Aorta (tissue), 5 donors: ENCODE measurements at regions not wholly inside any gene's neighbourhood (a gene's known extent, or its start where the extent isn't known, plus 50 kb on each side); places are given as distances from the start of the nearest gene placed in this dataset.
"Not testable (repeated sequence)": the region's sequence is repeated elsewhere in the genome, so short reads cannot be mapped to it uniquely, and the experiment has no call there.

Source experiments
- ATAC-seq: fragments of 200-7000 bp; cut with Tn5 transposase; one replicate; pipeline ENCODE4 v1.9.1; 2022; ENCODE audit warnings: moderate library complexity; ENCODE audit not compliant: low FRiP score
- DNase-seq, 2 donors: peaks; one replicate each; pipeline ENCODE4 v3.0.0-alpha.2; 2020
- H3K27ac ChIP-seq, 2 donors: one replicate each; pipeline ENCODE4 v1.5.1; 2013; ENCODE audit warnings: low read length in 2 of 2, mild to moderate bottlenecking in 2 of 2, moderate library complexity in 2 of 2, control low read depth in 1 of 2, inconsistent platforms in 1 of 2, low read depth in 1 of 2
- H3K27me3 ChIP-seq, 2 donors: one replicate each; pipeline ENCODE4 v1.6.1; 2013; ENCODE audit warnings: control low read depth in 1 of 2, low read length in 1 of 2, mild to moderate bottlenecking in 1 of 2, moderate library complexity in 1 of 2; ENCODE audit not compliant: insufficient read depth in 2 of 2, control insufficient read depth in 1 of 2
- H3K36me3 ChIP-seq, 2 donors: one replicate each; pipeline ENCODE4 v1.6.1; 2013; ENCODE audit warnings: control low read depth in 1 of 2, low read length in 1 of 2, mild to moderate bottlenecking in 1 of 2; ENCODE audit not compliant: insufficient read depth in 2 of 2, control insufficient read depth in 1 of 2
- H3K4me1 ChIP-seq, 2 donors: one replicate each; pipeline ENCODE4 v1.6.1; 2013; ENCODE audit warnings: low read length in 2 of 2, control low read depth in 1 of 2, mild to moderate bottlenecking in 1 of 2, moderate library complexity in 1 of 2; ENCODE audit not compliant: insufficient read depth in 2 of 2, control insufficient read depth in 1 of 2
- H3K4me3 ChIP-seq, 2 donors: one replicate each; pipeline ENCODE4 v1.5.1; 2013; ENCODE audit warnings: low read length in 2 of 2, control low read depth in 1 of 2, mild to moderate bottlenecking in 1 of 2
- H3K9me3 ChIP-seq: one replicate; pipeline ENCODE4 v1.6.1; 2013; ENCODE audit warnings: mild to moderate bottlenecking, low read length; ENCODE audit not compliant: control insufficient read depth
- WGBS, 2 donors: extraction: QIAGEN DNeasy Blood & Tissue Kit; methylation state at CpG; one replicate each; pipeline ENCODE4 v1.1.7; 2013; 5-methylcytosine and 5-hydroxymethylcytosine counted together
- intact Hi-C, 2 donors: fragments of 100-400 bp; cut with DNase I; formaldehyde crosslinking; loops; one replicate each; pipeline versions ENCODE4 v1.14.2 to v1.15.0; 2022
- donor health status: healthy with polysubstance abuse.
- donor health status: Bipolar disorder and iron deficiency.
- donor health status: DM: no; HTN: no; CAD: no.
- donor health status: DM: no; HTN: no; CAD: no.
- donor health status: DM: yes; HTN: yes; CAD: no.

DNA sequence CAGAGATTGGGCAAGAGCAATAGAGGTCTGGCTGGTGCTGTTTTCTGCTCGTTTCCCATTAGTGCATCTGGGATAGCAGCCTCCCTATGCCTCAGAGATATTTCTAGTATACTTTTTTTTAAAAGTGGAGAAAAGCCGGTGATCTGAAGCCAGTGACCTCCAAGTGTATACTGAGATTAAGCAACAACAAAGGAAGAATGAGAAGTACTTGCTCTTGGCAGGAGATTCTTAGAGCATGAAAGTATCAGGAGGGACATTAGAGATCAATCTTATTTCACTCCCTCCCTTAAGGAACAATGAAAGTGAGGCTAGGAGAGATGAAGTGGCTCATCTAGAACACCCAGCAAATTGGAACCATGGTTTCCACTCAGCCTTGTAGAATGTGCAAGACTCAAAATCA lies 423.3 kb downstream of the SOX2 start:
- WGBS, 2 donors, result 62% methylated on average over 2 of the region's 2 CpGs
- H3K27ac ChIP-seq, result no peak overlapping the region
- H3K4me3 ChIP-seq, result no peak overlapping the region
- no peak for ATAC-seq
- H3K27me3 ChIP-seq, result peaks cover 0 to 2% of the 10 kb centered on the region in 2 donors
- peaks cover 2% of the 10 kb centered on the region for H3K9me3 ChIP-seq
- peaks cover 0 to 1% of the 10 kb centered on the region in 2 donors for H3K4me1 ChIP-seq
- DNase-seq, result no peak
- no peaks in the 10 kb centered on the region for H3K36me3 ChIP-seq
- intact Hi-C loops, result no loop called here

DNA sequence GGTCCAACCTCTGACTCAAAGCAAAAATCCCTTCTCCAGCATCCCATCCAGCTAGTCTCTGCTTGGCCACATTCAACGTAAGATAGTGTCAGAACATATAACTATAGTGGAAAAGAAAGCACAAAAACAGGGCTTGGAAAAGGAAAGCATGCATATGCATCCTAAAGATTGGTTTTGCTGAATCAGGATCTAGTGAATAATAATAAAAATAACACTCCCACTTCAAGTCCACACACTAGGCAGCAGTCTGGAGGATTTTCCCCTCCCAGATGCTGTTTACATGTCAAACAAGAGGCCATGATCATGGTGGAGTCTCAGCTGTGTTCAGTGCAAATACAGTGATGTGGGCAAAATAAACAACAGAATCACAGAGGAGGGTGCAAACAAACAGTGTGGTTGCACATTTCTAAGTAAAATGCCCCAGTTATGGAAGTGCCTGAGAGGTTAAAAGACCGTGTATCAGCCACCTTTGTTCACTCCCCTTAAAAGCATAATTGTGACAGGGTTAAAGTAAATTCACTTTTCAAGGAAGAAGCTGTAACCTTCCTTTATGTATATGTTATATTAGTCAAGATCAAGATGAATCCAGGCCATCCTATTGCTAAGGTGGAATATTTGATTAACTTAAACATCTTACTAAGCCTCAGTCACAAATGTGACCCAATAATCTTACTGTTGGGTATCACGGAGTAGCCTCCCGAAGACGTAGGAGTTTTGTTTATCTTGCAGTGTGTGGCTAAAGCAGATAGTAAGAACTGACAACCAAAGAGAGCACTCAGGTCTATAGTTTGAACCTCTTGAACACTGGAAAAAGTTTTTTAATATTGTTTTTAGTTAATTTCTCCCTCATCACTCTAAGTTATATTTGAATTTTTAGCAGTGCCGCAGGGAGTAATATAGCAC lies 424.5 kb downstream of the SOX2 start:
- no peak overlapping the region for H3K4me3 ChIP-seq
- 45 to 48% methylated on average over 6 of the region's 6 CpGs for WGBS, 2 donors
- H3K27ac ChIP-seq, result no peak overlapping the region
- peaks cover 2% of the 10 kb centered on the region for H3K9me3 ChIP-seq
- no peaks in the 10 kb centered on the region for H3K36me3 ChIP-seq
- intact Hi-C loops, result no loop called here
- ATAC-seq (no peak), DNase-seq (no peak)
- peaks cover 0 to 2% of the 10 kb centered on the region in 2 donors for H3K27me3 ChIP-seq
- H3K4me1 ChIP-seq, result peaks cover 0 to 1% of the 10 kb centered on the region in 2 donors

DNA sequence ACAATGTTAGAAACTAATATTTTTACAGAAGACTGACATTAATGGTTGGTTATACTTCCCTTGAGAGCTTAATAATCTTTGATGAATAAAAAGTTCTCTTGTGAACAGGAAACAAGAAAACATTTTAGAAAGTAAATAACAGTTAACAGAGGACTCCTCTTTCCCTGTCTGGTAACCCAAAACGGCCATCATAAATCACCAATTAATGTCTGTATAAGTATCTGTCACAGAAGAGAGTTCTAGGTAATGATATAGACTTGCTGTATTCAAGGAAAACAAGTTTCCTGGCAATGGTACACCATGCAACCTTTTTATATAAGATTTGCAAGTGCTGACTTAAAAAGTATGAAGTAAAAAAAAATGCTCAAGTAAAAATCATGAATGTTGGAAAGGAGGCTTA lies 426.7 kb downstream of the SOX2 start:
- 36 to 38% methylated on average over 1 of the region's 1 CpG for WGBS, 2 donors
- intact Hi-C loops, result no loop called here

DNA sequence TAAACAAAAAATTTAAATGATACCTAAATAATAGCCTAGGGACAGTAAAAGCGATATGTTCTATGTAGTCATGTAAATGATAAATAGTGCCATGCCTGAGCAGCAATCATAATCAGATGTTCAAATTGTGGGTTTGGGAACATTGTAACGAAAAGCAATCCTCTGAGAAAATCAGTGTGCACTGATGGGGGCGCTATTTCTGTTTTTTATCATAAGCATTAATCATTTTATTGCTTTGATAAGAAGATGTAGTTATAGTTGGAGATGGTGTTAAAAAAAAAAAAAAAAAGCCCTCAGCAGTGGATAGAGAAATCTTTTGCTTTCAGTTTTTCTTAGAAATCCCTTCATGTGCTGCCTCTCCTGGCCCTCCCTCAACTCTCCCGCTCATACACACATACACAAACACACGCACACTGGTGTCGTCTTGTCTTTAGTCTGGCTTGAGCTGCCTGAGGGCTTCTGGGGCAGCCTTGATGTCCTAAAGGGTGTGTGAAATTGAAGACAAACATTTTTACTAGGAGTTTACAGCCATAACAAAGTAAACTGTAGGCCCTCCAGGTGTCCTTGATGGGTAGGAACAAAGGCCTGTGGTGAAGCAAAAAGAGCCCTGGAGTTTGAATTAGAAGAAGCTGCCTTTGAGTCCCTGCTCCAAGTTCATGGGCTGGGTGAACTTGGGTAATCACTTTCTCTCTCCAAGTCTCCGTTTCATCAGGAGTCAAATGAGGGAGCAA lies 428.1 kb downstream of the SOX2 start:
- H3K4me1 ChIP-seq, result peaks cover 0 to 1% of the 10 kb centered on the region in 2 donors
- intact Hi-C loops, result no loop called here
- H3K27me3 ChIP-seq, result no peaks in the 10 kb centered on the region
- no peak for ATAC-seq
- no peaks in the 10 kb centered on the region for H3K9me3 ChIP-seq
- H3K4me3 ChIP-seq, result no peak overlapping the region
- WGBS, 2 donors, result 37 to 39% methylated on average over 7 of the region's 7 CpGs
- no peak for DNase-seq
- no peaks in the 10 kb centered on the region for H3K36me3 ChIP-seq
- H3K27ac ChIP-seq, result no peak overlapping the region

More for the DNA sequence above, 426.7 kb downstream of the SOX2 start:
- no peaks in the 10 kb centered on the region for H3K9me3 ChIP-seq
- DNase-seq (no peak), ATAC-seq (no peak)
- H3K36me3 ChIP-seq, result no peaks in the 10 kb centered on the region
- H3K27ac ChIP-seq, result no peak overlapping the region
- no peak overlapping the region for H3K4me3 ChIP-seq
- no peaks in the 10 kb centered on the region for H3K27me3 ChIP-seq
- H3K4me1 ChIP-seq, result peaks cover 0 to 1% of the 10 kb centered on the region in 2 donors

DNA sequence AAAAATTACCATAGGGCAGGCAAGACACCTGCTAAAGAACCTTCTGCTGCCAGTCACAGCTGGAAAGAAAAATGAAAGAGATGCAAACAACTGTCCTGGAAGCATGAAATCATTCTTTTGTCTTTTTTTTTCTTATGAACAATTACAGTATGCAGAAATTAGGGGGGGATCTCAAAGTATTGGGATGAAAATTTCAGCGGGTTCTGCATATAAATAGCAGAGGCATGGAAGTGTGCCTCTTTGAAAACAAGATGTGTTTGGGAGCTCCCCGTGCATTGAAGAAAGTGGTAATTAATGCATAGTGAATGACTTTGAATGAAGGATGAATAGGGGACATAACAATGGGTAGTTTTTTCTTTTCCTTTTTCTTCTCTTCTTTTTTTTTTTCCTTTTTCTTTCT lies 431.2 kb downstream of the SOX2 start:
- ATAC-seq, result no peak
- Histone ChIP-seq H3K4me1 (peaks cover 0 to 1% of the 10 kb centered on the region in 2 donors), H3K4me3 (no peak overlapping the region), H3K27me3 (no peaks in the 10 kb centered on the region), H3K36me3 (no peaks in the 10 kb centered on the region), H3K9me3 (no peaks in the 10 kb centered on the region), H3K27ac (no peak overlapping the region)
- intact Hi-C loops, result no loop called here
- no peak for DNase-seq
- 5 to 7% methylated on average over 2 of the region's 2 CpGs for WGBS, 2 donors

DNA sequence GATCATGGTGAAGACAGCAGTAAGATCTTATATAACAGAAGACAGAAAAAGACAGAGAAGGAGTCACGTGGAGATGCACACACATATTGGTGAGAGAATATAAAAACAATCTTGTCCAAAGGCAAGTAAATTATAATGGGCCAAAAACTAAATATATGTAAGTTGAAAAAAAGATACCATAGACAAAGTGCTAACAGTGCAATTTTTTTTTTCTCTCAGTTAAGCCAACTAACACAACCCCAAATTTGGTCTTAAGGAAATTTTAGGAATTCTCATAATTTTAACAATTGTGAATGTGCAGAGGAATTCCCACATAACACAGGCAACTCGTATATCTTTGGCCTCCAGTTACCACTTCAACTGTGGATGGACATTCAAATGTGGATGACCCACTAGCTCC lies 432.2 kb downstream of the SOX2 start:
- 35 to 43% methylated on average over 2 of the region's 2 CpGs for WGBS, 2 donors
- no peak for ATAC-seq

DNA sequence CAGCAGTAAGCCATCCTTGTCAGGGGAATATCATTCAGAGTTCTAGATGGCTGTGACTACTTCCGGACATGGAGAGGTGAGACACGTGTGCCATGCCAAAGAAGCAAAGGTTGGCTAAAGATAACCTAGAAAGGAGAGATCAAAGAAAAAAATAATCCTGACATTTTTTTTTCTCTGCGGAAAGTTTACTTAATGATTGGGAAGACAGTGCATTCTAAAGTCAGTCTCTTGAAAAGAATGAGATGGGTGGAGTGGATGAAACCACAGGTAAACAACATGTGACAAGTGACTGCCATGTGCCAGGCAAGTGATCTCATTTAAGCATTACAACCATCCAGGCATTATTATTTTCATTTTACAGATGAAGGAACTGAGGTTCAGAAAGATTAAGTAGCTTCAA lies 436.6 kb downstream of the SOX2 start:
- no peak overlapping the region for H3K27ac ChIP-seq
- intact Hi-C loops, result no loop called here
- H3K9me3 ChIP-seq, result no peaks in the 10 kb centered on the region
- no peak overlapping the region for H3K4me3 ChIP-seq
- H3K4me1 ChIP-seq, result no peaks in the 10 kb centered on the region
- ATAC-seq (no peak), DNase-seq (no peak)
- H3K36me3 ChIP-seq, result no peaks in the 10 kb centered on the region
- WGBS, 2 donors, result 82 to 86% methylated on average over 3 of the region's 3 CpGs
- no peaks in the 10 kb centered on the region for H3K27me3 ChIP-seq

More for the DNA sequence above, 432.2 kb downstream of the SOX2 start:
- Histone ChIP-seq H3K27ac (no peak overlapping the region), H3K4me3 (no peak overlapping the region), H3K9me3 (no peaks in the 10 kb centered on the region), H3K36me3 (no peaks in the 10 kb centered on the region), H3K4me1 (no peaks in the 10 kb centered on the region), H3K27me3 (no peaks in the 10 kb centered on the region)
- intact Hi-C loops, result no loop called here
- DNase-seq, result no peak

DNA sequence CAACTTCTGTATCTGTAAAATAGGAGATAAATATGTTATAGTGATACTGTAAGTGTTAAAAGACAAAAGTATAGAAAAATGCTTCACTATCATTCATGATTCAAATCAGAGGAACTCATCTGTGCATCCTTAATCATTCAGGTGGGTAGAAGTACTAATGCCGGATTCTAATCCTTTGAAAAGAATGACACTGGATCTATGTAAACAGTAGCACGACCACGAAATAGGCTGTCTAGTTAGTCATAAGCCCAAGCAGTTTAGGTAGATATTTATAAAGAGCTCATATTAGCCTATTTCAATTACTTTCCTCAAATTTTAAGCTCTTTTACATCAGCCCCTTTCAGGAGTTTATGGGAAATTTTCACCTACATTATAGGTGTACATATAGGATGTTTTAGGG lies 437.9 kb downstream of the SOX2 start:
- H3K36me3 ChIP-seq, result no peaks in the 10 kb centered on the region
- no peaks in the 10 kb centered on the region for H3K27me3 ChIP-seq
- DNase-seq (no peak), ATAC-seq (no peak)
- no peaks in the 10 kb centered on the region for H3K4me1 ChIP-seq
- no peak overlapping the region for H3K4me3 ChIP-seq
- H3K27ac ChIP-seq, result no peak overlapping the region
- 75 to 77% methylated on average over 3 of the region's 3 CpGs for WGBS, 2 donors
- intact Hi-C loops, result no loop called here
- no peaks in the 10 kb centered on the region for H3K9me3 ChIP-seq

DNA sequence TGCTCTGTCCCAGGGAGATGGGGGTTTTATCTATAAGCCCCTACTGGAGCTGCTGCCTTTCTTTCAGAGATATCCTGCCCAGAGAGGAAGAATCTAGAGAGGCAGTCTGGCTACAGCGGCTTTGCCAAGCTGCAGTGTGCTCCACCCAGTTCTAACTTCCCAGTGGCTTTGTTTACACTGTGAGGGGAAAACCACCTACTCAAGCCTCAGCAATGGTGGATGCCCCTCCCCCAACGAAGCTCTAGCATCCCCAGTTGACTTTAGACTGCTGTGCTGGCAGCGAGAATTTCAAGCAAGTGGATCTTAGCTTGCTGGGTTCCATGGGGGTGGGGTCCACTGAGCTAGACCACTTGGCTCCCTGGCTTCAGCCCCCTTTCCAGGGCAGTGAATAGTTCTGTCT lies 444.6 kb downstream of the SOX2 start:
- H3K4me1 ChIP-seq, ATAC-seq, H3K27ac ChIP-seq, H3K27me3 ChIP-seq, H3K9me3 ChIP-seq, intact Hi-C loops, DNase-seq, H3K36me3 ChIP-seq, H3K4me3 ChIP-seq: not testable (repeated sequence)
- WGBS, 2 donors, result 55 to 67% methylated on average over 3 of the region's 3 CpGs
